ENCODE measurements at regions not wholly inside any gene's neighbourhood (a gene's known extent, or its start where the extent isn't known, plus 50 kb on each side); places are given as distances from the start of the nearest gene placed in this dataset.

GRCh38 chr1:118340928-118341910, 156.2 kb upstream of the SPAG17 start:
- DNase-seq = no peak

GRCh38 chr1:118339400-118340124, 154.5 kb upstream of the SPAG17 start:
- no peak for DNase-seq

- no peak for DNase-seq
Measured at GRCh38 chr1:118338936-118339335, 153.9 kb upstream of the SPAG17 start.

- DNase-seq = no peak
Measured at GRCh38 chr1:118337346-118337745, 152.3 kb upstream of the SPAG17 start.

DNA sequence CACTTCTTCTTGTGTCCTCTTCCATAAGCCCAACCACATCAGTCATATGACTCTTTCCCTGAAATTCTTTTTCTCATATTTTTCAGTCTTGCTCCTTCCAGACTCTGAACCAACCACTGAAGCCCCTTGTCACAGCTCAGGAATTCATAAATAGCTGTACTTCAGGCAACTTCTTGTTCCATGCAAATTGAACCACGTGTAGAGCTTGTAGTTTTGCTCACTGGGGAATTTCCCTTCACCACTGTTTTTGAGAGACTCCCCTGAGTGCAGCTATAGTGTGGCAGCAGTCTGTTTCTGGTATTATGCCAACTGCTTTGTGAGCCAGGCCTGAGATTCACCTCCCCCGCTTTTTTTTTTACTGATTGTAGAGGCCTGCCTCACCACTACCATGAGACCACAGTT, 150.3 kb upstream of the SPAG17 start:
- no peak for DNase-seq

DNA sequence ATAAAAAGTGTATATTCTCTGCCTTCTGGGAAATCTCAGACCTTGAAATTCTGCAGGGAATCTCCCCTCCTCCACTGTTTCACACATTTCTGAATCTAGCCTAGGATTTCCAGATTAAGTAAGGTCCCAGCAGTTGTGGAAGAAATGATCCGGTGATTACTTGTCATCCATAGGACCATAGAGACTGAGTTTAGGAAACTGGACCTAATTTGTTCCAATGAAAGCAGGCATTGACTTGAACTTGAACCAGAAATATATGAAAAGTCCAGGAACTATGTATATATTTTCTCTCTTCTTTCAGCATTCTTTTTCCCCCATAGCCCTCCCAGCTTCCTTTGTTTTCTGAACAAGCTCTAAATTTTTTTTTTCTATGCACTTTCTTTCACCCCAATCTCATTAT, 149.5 kb upstream of the SPAG17 start:
- DNase-seq = no peak

GRCh38 chr1:118333601-118334210, 148.7 kb upstream of the SPAG17 start:
- DNase-seq = no peak

DNA sequence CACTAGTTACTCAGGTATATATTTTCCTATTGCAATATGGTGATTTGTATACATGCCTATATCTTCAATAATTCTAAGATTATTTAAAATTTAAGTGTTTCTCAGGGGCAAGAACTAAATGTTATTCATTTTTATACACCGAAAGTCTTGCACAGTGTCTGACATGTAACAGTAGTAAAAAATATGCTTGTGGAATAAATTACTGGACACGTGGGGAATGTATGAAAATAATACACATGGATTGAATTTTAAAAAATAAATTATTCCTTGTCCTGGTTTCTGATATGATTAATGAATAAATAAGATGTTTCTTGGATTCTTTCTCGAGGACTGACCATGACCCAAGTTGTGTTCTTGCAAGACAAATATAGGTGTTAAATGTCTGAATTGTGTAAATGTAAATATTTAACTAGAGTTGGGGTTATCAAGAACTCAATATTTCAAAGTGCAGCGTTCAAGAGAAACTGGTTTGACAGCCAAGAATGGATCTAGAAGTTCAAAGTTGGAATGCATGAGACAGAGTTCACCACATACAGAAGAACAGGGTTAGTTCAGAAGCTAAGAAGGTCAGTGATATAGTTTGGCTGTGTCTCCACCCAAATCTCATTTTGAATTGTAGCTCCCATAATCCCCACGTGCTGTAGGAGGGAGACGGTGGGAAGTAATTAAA, 142.1 kb upstream of the SPAG17 start:
- DNase-seq = no peak

DNA sequence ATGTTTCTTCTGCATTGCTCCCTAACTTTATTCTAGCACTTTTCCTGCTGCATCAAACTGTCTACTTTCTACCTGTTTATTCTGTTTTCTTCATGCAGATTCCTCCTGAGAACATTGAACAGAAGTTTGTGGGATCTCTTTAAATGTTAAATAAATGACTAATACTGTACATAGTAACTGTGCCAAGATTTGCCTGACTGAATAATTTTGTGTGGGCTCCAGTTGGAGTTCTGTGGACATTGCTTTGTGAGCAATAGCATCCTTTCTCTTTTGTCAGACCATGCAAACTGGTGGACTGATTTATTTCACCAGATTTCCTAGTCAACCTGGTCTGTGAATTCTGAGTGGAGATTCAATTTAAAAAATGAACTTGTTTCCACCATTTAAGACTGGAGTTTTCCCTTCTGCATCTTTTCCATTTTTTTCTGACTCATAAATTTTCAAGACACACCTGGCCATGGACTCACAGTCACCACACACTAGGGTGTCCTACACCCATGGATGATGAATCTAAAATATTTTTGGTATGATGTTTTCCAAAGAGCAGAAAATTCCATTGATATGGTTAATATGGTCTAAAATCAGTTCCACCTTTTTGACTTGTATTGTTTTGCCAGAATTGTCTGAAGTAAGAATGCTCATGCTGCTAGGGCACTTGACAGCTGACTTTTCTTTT, 140.7 kb upstream of the SPAG17 start:
- no peak for DNase-seq

DNA sequence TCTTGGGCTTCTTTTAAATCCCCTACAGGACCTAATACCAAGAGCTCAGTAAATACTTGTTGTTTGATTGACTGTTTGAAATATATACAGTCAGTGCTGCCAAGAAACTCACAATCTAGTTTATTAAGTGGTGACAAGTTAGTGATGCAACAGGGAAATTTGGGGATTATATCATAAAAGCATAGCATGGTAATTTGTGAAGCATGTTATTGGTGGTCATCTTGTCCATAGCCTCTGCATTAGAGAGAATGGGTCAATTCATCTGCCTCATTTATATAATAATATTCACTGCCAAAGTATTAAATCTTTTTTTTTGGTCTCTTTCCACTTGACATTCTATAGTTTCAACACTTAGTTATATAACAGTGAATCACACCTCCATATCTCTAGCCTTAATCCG, 138.2 kb upstream of the SPAG17 start:
- no peak for DNase-seq

DNA sequence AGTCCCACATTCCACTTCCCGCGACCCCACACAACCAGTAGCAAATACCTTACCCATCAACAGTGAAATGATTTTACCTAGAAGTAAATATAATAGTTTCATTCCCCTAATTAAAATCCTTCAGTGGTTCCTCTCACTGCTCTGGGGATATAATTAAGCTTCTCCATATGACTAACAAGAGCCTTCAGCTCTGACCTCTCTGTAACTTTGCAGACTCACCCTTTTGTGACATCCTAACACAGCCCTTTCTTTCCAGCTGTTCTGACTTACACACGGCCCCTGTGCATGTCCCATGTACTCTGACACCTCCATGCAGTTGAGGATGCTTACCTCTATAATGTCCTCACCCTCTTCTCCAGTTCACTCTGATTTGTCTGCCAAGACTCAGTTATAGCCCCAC, 137.3 kb upstream of the SPAG17 start:
- DNase-seq = no peak

- no peak for DNase-seq
Measured at GRCh38 chr1:118321840-118322239, 136.8 kb upstream of the SPAG17 start.

- no peak for DNase-seq
Measured at GRCh38 chr1:118317842-118318614, 133.0 kb upstream of the SPAG17 start.

- no peak for DNase-seq
Measured at GRCh38 chr1:118306851-118307250, 121.8 kb upstream of the SPAG17 start.

GRCh38 chr1:118304722-118305359, 119.8 kb upstream of the SPAG17 start:
- no peak for DNase-seq

- DNase-seq = no peak
Measured at GRCh38 chr1:118303534-118303933, 118.5 kb upstream of the SPAG17 start.

GRCh38 chr1:118303064-118303463, 118.0 kb upstream of the SPAG17 start:
- no peak for DNase-seq

GRCh38 chr1:118302145-118302544, 117.1 kb upstream of the SPAG17 start:
- DNase-seq = no peak

DNA sequence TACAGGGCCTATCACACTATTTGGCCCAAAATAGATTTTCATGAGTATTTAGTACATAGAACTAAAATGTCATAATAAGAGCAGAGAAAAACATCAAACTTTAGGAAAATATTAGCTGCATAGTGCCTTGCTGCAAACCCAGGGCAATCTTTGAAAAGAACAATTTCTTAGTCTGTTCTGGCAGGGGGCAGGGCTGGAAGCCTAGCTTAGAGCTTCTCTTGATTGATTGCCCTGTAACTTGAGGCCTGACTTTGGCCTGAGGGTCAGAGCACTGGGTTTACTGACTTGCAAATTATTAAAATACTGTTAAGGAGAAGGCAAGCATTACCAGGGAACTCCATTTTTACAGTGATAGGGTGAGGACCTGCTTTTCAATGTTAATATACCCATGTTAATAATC, 115.8 kb upstream of the SPAG17 start:
- peak; percentile 69 for DNase-seq

- no peak for DNase-seq
Measured at GRCh38 chr1:118298397-118298796, 113.4 kb upstream of the SPAG17 start.

Data from renal pelvis (tissue), 1 donor.